Endothelial cell of umbilical vein (primary cell): ENCODE measurements at regions not wholly inside any gene's neighbourhood (a gene's known extent, or its start where the extent isn't known, plus 50 kb on each side); places are given as distances from the start of the nearest gene placed in this dataset.

Experiments
- BruUV-seq: library from RNA; stranded (reverse); fragments of 400-500 nt; replicated peaks from 2 replicates; lab custom pipeline; 2021; lab: Mats Ljungman, UMichigan
- CTCF ChIA-PET: fragments of 300-600, 350-600 bp; sonication (Branson Sonifier 250); formaldehyde crosslinking; loops from one replicate; lab custom pipeline; 2021; ENCODE audit warnings: antibody characterized with exemption, inconsistent platforms; lab: Charles Lee
- POLR2A ChIA-PET: fragments of 300-600, 350-600 bp; sonication (Branson Sonifier 250); formaldehyde crosslinking; loops from one replicate; lab custom pipeline; 2021; ENCODE audit warnings: antibody characterized with exemption, inconsistent platforms; lab: Charles Lee
- DNase-seq: peaks from one replicate; pipeline ENCODE4 v3.0.0-alpha.2; 2011; ENCODE audit warnings: low read depth, low spot score
- FAIRE-seq: peaks from 2 replicates; lab custom pipeline; 2011; peaks lifted over from hg19 to GRCh38; lab: Jason Lieb, UNC
- H2AFZ ChIP-seq: 2 replicates; pipeline ENCODE4 v1.6.0; 2012; ENCODE audit warnings: low read depth, low read length, control low read depth, inconsistent platforms
- H3K27ac ChIP-seq: 2 replicates; pipeline ENCODE4 v1.5.1; 2011; ENCODE audit warnings: low read depth, mild to moderate bottlenecking, control low read depth, low read length, moderate library complexity; ENCODE audit not compliant: insufficient read depth
- H3K27me3 ChIP-seq, 2 experiments: 2 replicates each; pipeline versions ENCODE4 v1.6.0 to v1.6.1; 2011; ENCODE audit warnings: low read length in 2 of 2, mixed read lengths in 1 of 2; ENCODE audit not compliant: control insufficient read depth in 2 of 2, insufficient read depth in 2 of 2
- H3K36me3 ChIP-seq, 2 experiments: 2 replicates in 1 of 2; 3 replicates in 1 of 2; pipeline ENCODE4 v1.5.1; 2011; ENCODE audit warnings: low read length in 2 of 2, mild to moderate bottlenecking in 1 of 2, moderate library complexity in 1 of 2; ENCODE audit not compliant: control insufficient read depth in 2 of 2, insufficient read depth in 2 of 2; ENCODE audit errors: extremely low read depth in 1 of 2
- H3K4me1 ChIP-seq: 3 replicates; pipeline ENCODE4 v1.5.1; 2011; ENCODE audit warnings: mild to moderate bottlenecking, low read length; ENCODE audit not compliant: control insufficient read depth, insufficient read depth; ENCODE audit errors: extremely low read depth
- H3K4me2 ChIP-seq: 2 replicates; pipeline ENCODE4 v1.6.1; 2011; ENCODE audit warnings: low read length, control low read depth, mixed read lengths; ENCODE audit not compliant: insufficient read depth
- H3K4me3 ChIP-seq, 3 experiments: fragments of 200-600 bp in 1 of 3; sonication (generic), shearing (Covaris generic) in 1 of 3; replicated peaks in 1 of 3; 2 replicates each; pipeline ENCODE4 v1.5.1; 2011 to 2016; ENCODE audit warnings: control low read depth in 3 of 3, low read length in 3 of 3, mild to moderate bottlenecking in 2 of 3, inconsistent platforms in 1 of 3, low read depth in 1 of 3, moderate library complexity in 1 of 3; ENCODE audit not compliant: insufficient read depth in 1 of 3
- H3K79me2 ChIP-seq: 2 replicates; pipeline ENCODE4 v1.6.0; 2012; ENCODE audit warnings: low read length, inconsistent platforms; ENCODE audit not compliant: control insufficient read depth, insufficient read depth
- H3K9ac ChIP-seq: replicated peaks from 2 replicates; pipeline ENCODE3; 2011; ENCODE audit warnings: low read length, control low read depth; ENCODE audit not compliant: insufficient read depth; ENCODE audit errors: extremely low read depth
- H3K9me1 ChIP-seq: replicated peaks from 3 replicates; pipeline ENCODE4 v1.6.0; 2011; ENCODE audit warnings: mild to moderate bottlenecking, low read length; ENCODE audit not compliant: control insufficient read depth, insufficient read depth; ENCODE audit errors: extremely low read depth
- H3K9me3 ChIP-seq: replicated peaks from 2 replicates; pipeline ENCODE4 v1.5.1; 2012; ENCODE audit warnings: low read length, inconsistent platforms; ENCODE audit not compliant: control insufficient read depth, insufficient read depth
- H4K20me1 ChIP-seq: replicated peaks from 2 replicates; pipeline ENCODE3; 2011; ENCODE audit warnings: mild to moderate bottlenecking, low read length; ENCODE audit not compliant: control insufficient read depth, insufficient read depth; ENCODE audit errors: extremely low read depth
- EZH2 ChIP-seq: IDR thresholded peaks from 2 replicates; pipeline ENCODE4 v1.6.1; 2012; ENCODE audit warnings: borderline replicate concordance, low read depth, mild to moderate bottlenecking, moderate library complexity, low read length, inconsistent platforms; ENCODE audit not compliant: severe bottlenecking
- FOS ChIP-seq: IDR thresholded peaks from 2 replicates; pipeline ENCODE4 v1.6.1; 2011; ENCODE audit warnings: mild to moderate bottlenecking, low read length, moderate library complexity, borderline replicate concordance; ENCODE audit not compliant: insufficient read depth
- GATA2 ChIP-seq: IDR thresholded peaks from 2 replicates; pipeline ENCODE4 v1.7.0; 2011; ENCODE audit warnings: low read depth, mild to moderate bottlenecking, moderate library complexity, mixed read lengths, low read length; ENCODE audit not compliant: insufficient read length, insufficient read depth
- JUN ChIP-seq: IDR thresholded peaks from 2 replicates; pipeline ENCODE4 v1.6.1; 2011; ENCODE audit warnings: borderline replicate concordance, low read depth; ENCODE audit not compliant: insufficient read length, insufficient read depth
- MAX ChIP-seq: IDR thresholded peaks from 2 replicates; pipeline ENCODE4 v1.6.1; 2011; ENCODE audit not compliant: insufficient read depth, insufficient read length
- MYC ChIP-seq: IDR thresholded peaks from one replicate; pipeline ENCODE4 v1.6.1; 2011; ENCODE audit warnings: mild to moderate bottlenecking, low read depth, low read length
- POLR2A ChIP-seq: IDR thresholded peaks from 2 replicates; pipeline ENCODE4 v1.6.1; 2012; ENCODE audit warnings: low read depth, mild to moderate bottlenecking, control low read depth, low read length
- POLR2AphosphoS5 ChIP-seq: IDR thresholded peaks from 2 replicates; pipeline ENCODE4 v1.6.1; 2012; ENCODE audit warnings: low read depth, mild to moderate bottlenecking, control low read depth, low read length, moderate library complexity; ENCODE audit not compliant: insufficient read depth
- dilution Hi-C: fragments of 300-500 bp; cut with MboI; formaldehyde crosslinking; loops from one replicate; pipeline ENCODE4 v1.15.0; 2019; ENCODE audit warnings: low sequenced_read_pairs; ENCODE audit not compliant: extremely low pct_ligation_motif_present
- intact Hi-C: fragments of 100-400 bp; cut with micrococcal nuclease; formaldehyde crosslinking; loops from one replicate; pipeline ENCODE4 v1.10.0; 2022
- TF ChIP-seq, protein P1 (sequence below), 2 donors: IDR thresholded peaks; 1 replicate in 1 of 2; 2 replicates in 1 of 2; pipeline ENCODE4 v1.5.1; 2011; ENCODE audit warnings: low read length in 2 of 2, mild to moderate bottlenecking in 2 of 2, moderate library complexity in 2 of 2, control low read depth in 1 of 2, inconsistent platforms in 1 of 2, low read depth in 1 of 2; ENCODE audit not compliant: insufficient read depth in 1 of 2; ENCODE audit errors: extremely low read depth in 1 of 2

DNA sequence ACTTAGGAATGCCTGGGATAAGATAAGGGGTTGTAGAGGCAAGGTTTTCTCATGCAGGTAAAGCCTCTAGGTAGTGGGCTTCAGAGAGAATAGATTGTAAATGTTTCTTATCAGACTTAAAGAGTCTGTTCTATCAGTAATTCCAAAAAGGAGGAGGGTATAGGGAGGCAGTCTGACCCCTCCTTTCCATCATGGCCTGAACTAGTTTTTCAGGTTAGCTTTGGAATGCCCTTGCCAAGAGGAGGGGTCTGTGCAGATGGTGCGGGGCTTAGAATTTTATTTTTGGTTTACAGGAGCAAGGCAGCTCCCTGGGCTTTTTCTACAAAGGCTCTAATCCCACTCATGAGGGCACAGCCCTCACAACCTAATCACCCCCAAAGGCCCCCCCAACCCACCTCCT is 135.0 kb downstream of the B3GNT2 start:
- Histone ChIP-seq H3K9me1 (no peaks in the 10 kb centered on the region), H3K36me3 (no peaks in the 10 kb centered on the region), H3K9ac (no peak overlapping the region), H4K20me1 (no peaks in the 10 kb centered on the region), H3K27me3 (peaks cover 0 to 8% of the 10 kb centered on the region in 2 experiments), H3K4me2 (no peak overlapping the region), H3K27ac (no peak overlapping the region), H3K4me3 (no peak overlapping the region), H3K79me2 (no peaks in the 10 kb centered on the region), H3K9me3 (no peaks in the 10 kb centered on the region), H3K4me1 (no peaks in the 10 kb centered on the region), H2AFZ (no peak overlapping the region)
- ChIA-PET POLR2A (no interaction called here), CTCF (interaction anchor here (0.9 to 1.9 kb wide), 4 partner anchors 9 to 81 kb away, joined by 4 to 5 read pairs (median 4); no protein-coding TSS in a partner anchor)
- DNase-seq, result no peak
- intact Hi-C loops, result no loop called here
- TF ChIP-seq EZH2 (no peak), FOS (no peak), JUN (no peak), POLR2AphosphoS5 (no peak)
- TF ChIP-seq, protein P1, sequence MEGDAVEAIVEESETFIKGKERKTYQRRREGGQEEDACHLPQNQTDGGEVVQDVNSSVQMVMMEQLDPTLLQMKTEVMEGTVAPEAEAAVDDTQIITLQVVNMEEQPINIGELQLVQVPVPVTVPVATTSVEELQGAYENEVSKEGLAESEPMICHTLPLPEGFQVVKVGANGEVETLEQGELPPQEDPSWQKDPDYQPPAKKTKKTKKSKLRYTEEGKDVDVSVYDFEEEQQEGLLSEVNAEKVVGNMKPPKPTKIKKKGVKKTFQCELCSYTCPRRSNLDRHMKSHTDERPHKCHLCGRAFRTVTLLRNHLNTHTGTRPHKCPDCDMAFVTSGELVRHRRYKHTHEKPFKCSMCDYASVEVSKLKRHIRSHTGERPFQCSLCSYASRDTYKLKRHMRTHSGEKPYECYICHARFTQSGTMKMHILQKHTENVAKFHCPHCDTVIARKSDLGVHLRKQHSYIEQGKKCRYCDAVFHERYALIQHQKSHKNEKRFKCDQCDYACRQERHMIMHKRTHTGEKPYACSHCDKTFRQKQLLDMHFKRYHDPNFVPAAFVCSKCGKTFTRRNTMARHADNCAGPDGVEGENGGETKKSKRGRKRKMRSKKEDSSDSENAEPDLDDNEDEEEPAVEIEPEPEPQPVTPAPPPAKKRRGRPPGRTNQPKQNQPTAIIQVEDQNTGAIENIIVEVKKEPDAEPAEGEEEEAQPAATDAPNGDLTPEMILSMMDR (IDR thresholded peaks at IDR 0.05; ENCODE audit: extremely low read depth in 1 of 2, insufficient read depth in 1 of 2, low read depth in 1 of 2, low read length in 2 of 2), result no peak
- FAIRE-seq, result no peak
- no TSS peak for BruUV-seq
- dilution Hi-C loops, result no loop called here

- no peak for DNase-seq
- BruUV-seq, result no TSS peak
- H3K9me1 ChIP-seq, result no peaks in the 10 kb centered on the region
- no peaks in the 10 kb centered on the region for H4K20me1 ChIP-seq
- no peak overlapping the region for H3K27ac ChIP-seq
- ChIA-PET POLR2A (no interaction called here), CTCF (no interaction called here)
- H3K4me2 ChIP-seq, result no peak overlapping the region
- no peaks in the 10 kb centered on the region for H3K36me3 ChIP-seq
- no peak for FAIRE-seq
- H3K9me3 ChIP-seq, result no peaks in the 10 kb centered on the region
- H3K79me2 ChIP-seq, result no peaks in the 10 kb centered on the region
- H3K27me3 ChIP-seq, result peaks cover 0 to 8% of the 10 kb centered on the region in 2 experiments
- TF ChIP-seq MAX (no peak), POLR2AphosphoS5 (no peak), MYC (no peak), FOS (no peak), GATA2 (no peak), EZH2 (no peak), POLR2A (no peak), JUN (no peak)
- TF ChIP-seq, protein P1 (IDR thresholded peaks at IDR 0.05; ENCODE audit: extremely low read depth in 1 of 2, insufficient read depth in 1 of 2, low read depth in 1 of 2, low read length in 2 of 2), result no peak
- no peak overlapping the region for H2AFZ ChIP-seq
- dilution Hi-C loops, result no loop called here
- no peaks in the 10 kb centered on the region for H3K4me1 ChIP-seq
- H3K4me3 ChIP-seq, result no peak overlapping the region
- no peak overlapping the region for H3K9ac ChIP-seq
- intact Hi-C loops, result no loop called here
Observed at GRCh38 chr2:62329797-62330196, 133.9 kb downstream of the B3GNT2 start.
